ENCODE measurements at regions not wholly inside any gene's neighbourhood (a gene's known extent, or its start where the extent isn't known, plus 50 kb on each side); places are given as distances from the start of the nearest gene placed in this dataset.

- no peak for TF ChIP-seq REST (IDR thresholded peaks at IDR 0.05; ENCODE audit: insufficient read depth in 1 of 2, low read depth in 2 of 2, low read length in 2 of 2)
- no peak for TF ChIP-seq POLR2AphosphoS5 (IDR thresholded peaks at IDR 0.05; ENCODE audit: low read depth, low read length)
- TF ChIP-seq TAF1 (IDR thresholded peaks at IDR 0.05; ENCODE audit: borderline replicate concordance, insufficient read depth, low read length) = no peak
- TF ChIP-seq SIN3A (IDR thresholded peaks at IDR 0.05; ENCODE audit: borderline replicate concordance, insufficient read depth, low read length) = no peak
These were observed 211.4 kb upstream of the ZNF385D start for GRCh38 chr3:21962456-21962855.
